Peyer's patch (tissue), 4 donors: ENCODE measurements at regions not wholly inside any gene's neighbourhood (a gene's known extent, or its start where the extent isn't known, plus 50 kb on each side); places are given as distances from the start of the nearest gene placed in this dataset.

Experiments
- POLR2A ChIP-seq, 2 donors: fragments of 450-650 bp; IDR thresholded peaks; one replicate each; pipeline ENCODE4 v1.5.1; 2017; ENCODE audit warnings: antibody characterized with exemption in 2 of 2, mild to moderate bottlenecking in 2 of 2, moderate library complexity in 2 of 2
- TF ChIP-seq, protein P1 (sequence below), 6 experiments: fragments of 450-650 bp in 4 of 6; fragments of 200-600 bp in 2 of 6; sonication (generic) in 1 of 6; IDR thresholded peaks; one replicate each; pipeline ENCODE4 v1.5.1; 2017 to 2019; ENCODE audit warnings: antibody characterized with exemption in 6 of 6, mild to moderate bottlenecking in 3 of 6, moderate library complexity in 1 of 6

DNA sequence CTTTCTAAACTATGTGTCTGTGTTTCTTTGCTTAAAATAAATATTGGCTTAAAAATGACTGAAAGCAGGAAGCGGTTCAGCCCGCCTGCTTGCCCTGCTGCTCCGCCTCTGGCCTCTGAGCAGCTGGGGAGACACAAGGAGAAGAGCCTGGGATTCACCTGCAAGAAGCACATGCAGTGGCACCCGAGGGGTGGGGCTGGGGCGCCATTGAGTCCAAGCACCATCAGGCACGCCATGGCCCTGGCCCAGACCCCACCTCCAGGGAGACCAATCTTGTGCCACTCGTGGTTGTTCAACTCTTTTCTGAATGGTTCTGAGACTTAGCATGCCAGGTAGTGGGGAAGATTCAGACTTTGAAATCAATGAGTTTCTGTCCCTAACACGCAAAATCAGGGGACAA, 495.5 kb upstream of the MYT1L start:
- TF ChIP-seq, protein P1, sequence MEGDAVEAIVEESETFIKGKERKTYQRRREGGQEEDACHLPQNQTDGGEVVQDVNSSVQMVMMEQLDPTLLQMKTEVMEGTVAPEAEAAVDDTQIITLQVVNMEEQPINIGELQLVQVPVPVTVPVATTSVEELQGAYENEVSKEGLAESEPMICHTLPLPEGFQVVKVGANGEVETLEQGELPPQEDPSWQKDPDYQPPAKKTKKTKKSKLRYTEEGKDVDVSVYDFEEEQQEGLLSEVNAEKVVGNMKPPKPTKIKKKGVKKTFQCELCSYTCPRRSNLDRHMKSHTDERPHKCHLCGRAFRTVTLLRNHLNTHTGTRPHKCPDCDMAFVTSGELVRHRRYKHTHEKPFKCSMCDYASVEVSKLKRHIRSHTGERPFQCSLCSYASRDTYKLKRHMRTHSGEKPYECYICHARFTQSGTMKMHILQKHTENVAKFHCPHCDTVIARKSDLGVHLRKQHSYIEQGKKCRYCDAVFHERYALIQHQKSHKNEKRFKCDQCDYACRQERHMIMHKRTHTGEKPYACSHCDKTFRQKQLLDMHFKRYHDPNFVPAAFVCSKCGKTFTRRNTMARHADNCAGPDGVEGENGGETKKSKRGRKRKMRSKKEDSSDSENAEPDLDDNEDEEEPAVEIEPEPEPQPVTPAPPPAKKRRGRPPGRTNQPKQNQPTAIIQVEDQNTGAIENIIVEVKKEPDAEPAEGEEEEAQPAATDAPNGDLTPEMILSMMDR (IDR thresholded peaks at IDR 0.05), result no peak
- TF ChIP-seq POLR2A (IDR thresholded peaks at IDR 0.05), result no peak
